ENCODE measurements at regions not wholly inside any gene's neighbourhood (a gene's known extent, or its start where the extent isn't known, plus 50 kb on each side); places are given as distances from the start of the nearest gene placed in this dataset.

DNA sequence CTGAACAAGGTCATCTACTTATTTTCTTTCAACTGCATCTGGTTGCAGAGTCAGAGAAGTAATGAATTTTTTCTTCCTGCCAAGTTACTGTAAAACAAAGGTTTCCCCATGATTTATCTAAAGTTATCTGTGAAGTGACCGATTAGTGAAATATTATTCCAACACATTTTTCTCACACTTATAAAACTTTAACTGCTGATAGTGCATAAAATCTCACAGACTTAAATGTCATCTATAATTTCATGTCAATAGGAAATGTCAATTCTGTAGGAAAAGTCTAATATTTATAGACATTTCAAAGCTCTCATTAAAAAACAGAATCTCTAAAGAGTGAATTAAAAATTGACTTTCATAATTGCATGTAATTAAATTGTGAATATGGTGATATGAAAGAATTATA, 397.2 kb downstream of the SLITRK1 start:
- H3K27ac ChIP-seq (ENCODE audit: poor library complexity, severe bottlenecking) = no peak overlapping the region
- no peaks in the 10 kb centered on the region for H3K36me3 ChIP-seq (ENCODE audit: low read depth)
- ATAC-seq (ENCODE audit: low read depth) (no peak), DNase-seq (ENCODE audit: low spot score) (no peak)
- H3K4me3 ChIP-seq (ENCODE audit: severe bottlenecking) = no peak overlapping the region
- TF ChIP-seq CTCF (IDR thresholded peaks at IDR 0.05; ENCODE audit: poor library complexity, severe bottlenecking) = no peak
- H3K4me1 ChIP-seq (ENCODE audit: insufficient read depth, poor library complexity, severe bottlenecking) = no peaks in the 10 kb centered on the region
- H3K9me3 ChIP-seq (ENCODE audit: severe bottlenecking) = no peaks in the 10 kb centered on the region
- H3K27me3 ChIP-seq (ENCODE audit: insufficient read depth, poor library complexity, severe bottlenecking) = no peaks in the 10 kb centered on the region

- ATAC-seq (ENCODE audit: low read depth) (no peak), DNase-seq (ENCODE audit: low spot score) (no peak)
- no peak overlapping the region for H3K27ac ChIP-seq (ENCODE audit: poor library complexity, severe bottlenecking)
- no peaks in the 10 kb centered on the region for H3K9me3 ChIP-seq (ENCODE audit: severe bottlenecking)
- H3K36me3 ChIP-seq (ENCODE audit: low read depth) = no peaks in the 10 kb centered on the region
- TF ChIP-seq CTCF (IDR thresholded peaks at IDR 0.05; ENCODE audit: poor library complexity, severe bottlenecking) = no peak
- H3K4me3 ChIP-seq (ENCODE audit: severe bottlenecking) = no peak overlapping the region
- no peaks in the 10 kb centered on the region for H3K27me3 ChIP-seq (ENCODE audit: insufficient read depth, poor library complexity, severe bottlenecking)
- no peaks in the 10 kb centered on the region for H3K4me1 ChIP-seq (ENCODE audit: insufficient read depth, poor library complexity, severe bottlenecking)
Measured at GRCh38 chr13:83471011-83471410, 411.3 kb downstream of the SLITRK1 start.

DNA sequence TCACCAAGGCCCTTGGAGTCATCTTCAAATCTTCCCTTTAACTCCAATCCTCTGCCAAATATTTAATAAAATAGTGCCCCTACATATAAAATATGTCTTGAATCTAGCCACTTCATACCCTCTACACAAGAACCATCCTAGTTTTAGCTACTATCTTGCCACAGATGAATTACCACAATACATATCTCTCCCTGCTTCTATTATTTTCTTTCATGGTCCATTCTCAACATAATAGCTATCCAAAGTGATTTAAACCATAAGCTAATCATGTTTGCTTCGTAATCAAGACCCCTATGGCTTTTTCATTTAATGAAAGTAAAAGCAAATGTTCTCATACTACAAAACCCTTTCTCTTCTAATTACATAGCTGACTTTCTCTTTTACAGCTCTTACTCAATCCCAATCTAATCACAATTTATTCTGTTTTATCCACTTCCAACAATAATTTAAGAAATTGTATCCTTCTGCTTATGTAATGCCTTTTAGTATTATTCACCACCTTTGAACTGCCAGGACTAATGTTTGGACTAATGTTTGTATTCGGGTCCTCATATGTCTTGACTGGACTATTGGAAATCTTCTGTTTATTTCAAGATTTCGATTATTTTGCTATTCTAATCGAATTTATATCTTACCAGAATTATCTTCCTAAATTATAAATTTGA, 412.0 kb downstream of the SLITRK1 start:
- ATAC-seq (ENCODE audit: low read depth) = no peak
- Histone ChIP-seq H3K4me1 (ENCODE audit: insufficient read depth, poor library complexity, severe bottlenecking) (no peaks in the 10 kb centered on the region), H3K4me3 (ENCODE audit: severe bottlenecking) (no peak overlapping the region), H3K9me3 (ENCODE audit: severe bottlenecking) (no peaks in the 10 kb centered on the region), H3K27ac (ENCODE audit: poor library complexity, severe bottlenecking) (no peak overlapping the region), H3K27me3 (ENCODE audit: insufficient read depth, poor library complexity, severe bottlenecking) (no peaks in the 10 kb centered on the region), H3K36me3 (ENCODE audit: low read depth) (no peaks in the 10 kb centered on the region)
- no peak for DNase-seq (ENCODE audit: low spot score)
- TF ChIP-seq CTCF (IDR thresholded peaks at IDR 0.05; ENCODE audit: poor library complexity, severe bottlenecking) = no peak

- Histone ChIP-seq H3K27ac (ENCODE audit: poor library complexity, severe bottlenecking) (no peak overlapping the region), H3K4me3 (ENCODE audit: severe bottlenecking) (no peak overlapping the region), H3K4me1 (ENCODE audit: insufficient read depth, poor library complexity, severe bottlenecking) (peaks cover 23% of the 10 kb centered on the region), H3K9me3 (ENCODE audit: severe bottlenecking) (no peaks in the 10 kb centered on the region), H3K27me3 (ENCODE audit: insufficient read depth, poor library complexity, severe bottlenecking) (no peaks in the 10 kb centered on the region), H3K36me3 (ENCODE audit: low read depth) (no peaks in the 10 kb centered on the region)
- TF ChIP-seq CTCF (IDR thresholded peaks at IDR 0.05; ENCODE audit: poor library complexity, severe bottlenecking) = no peak
- DNase-seq (ENCODE audit: low spot score) (no peak), ATAC-seq (ENCODE audit: low read depth) (no peak)
Measured at GRCh38 chr13:83453723-83454122, 428.6 kb downstream of the SLITRK1 start.

- no peak for TF ChIP-seq CTCF (IDR thresholded peaks at IDR 0.05; ENCODE audit: poor library complexity, severe bottlenecking)
Measured at GRCh38 chr13:83453300-83453699, 429.0 kb downstream of the SLITRK1 start.

More at GRCh38 chr13:83453300-83453699, 429.0 kb downstream of the SLITRK1 start:
- ATAC-seq (ENCODE audit: low read depth) (no peak), DNase-seq (ENCODE audit: low spot score) (no peak)
- Histone ChIP-seq H3K27me3 (ENCODE audit: insufficient read depth, poor library complexity, severe bottlenecking) (no peaks in the 10 kb centered on the region), H3K4me3 (ENCODE audit: severe bottlenecking) (no peak overlapping the region), H3K27ac (ENCODE audit: poor library complexity, severe bottlenecking) (no peak overlapping the region), H3K9me3 (ENCODE audit: severe bottlenecking) (no peaks in the 10 kb centered on the region), H3K36me3 (ENCODE audit: low read depth) (no peaks in the 10 kb centered on the region), H3K4me1 (ENCODE audit: insufficient read depth, poor library complexity, severe bottlenecking) (peaks cover 23% of the 10 kb centered on the region)
